NCI-H187 (cell line): ENCODE measurements at regions not wholly inside any gene's neighbourhood (a gene's known extent, or its start where the extent isn't known, plus 50 kb on each side); places are given as distances from the start of the nearest gene placed in this dataset.

Experiments used
- DNase-seq, 2 experiments: peaks; one replicate each; lab custom pipeline; 2025; lab: John Stamatoyannopoulos, UW

DNA sequence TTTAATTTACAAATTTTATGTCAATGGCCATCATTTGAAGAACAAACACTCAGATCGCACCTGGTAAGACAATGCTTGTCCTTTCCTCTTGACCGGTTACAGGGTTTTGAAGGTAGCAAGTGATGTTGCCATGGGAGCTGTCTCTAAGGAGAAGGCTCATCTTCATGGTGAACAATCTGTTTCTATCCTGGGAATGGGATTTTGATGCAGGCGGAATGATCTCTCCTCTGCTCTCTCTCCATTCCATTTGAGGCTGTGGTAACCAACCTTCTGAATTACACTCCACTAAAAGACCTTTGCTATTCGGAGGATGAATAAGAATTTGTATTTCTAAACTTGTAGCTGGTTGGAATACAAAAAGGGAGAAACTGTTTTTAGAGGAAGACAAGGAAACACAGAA, 57.9 kb upstream of the SLC5A9 start:
- DNase-seq = peak; percentile 10 to 12

DNA sequence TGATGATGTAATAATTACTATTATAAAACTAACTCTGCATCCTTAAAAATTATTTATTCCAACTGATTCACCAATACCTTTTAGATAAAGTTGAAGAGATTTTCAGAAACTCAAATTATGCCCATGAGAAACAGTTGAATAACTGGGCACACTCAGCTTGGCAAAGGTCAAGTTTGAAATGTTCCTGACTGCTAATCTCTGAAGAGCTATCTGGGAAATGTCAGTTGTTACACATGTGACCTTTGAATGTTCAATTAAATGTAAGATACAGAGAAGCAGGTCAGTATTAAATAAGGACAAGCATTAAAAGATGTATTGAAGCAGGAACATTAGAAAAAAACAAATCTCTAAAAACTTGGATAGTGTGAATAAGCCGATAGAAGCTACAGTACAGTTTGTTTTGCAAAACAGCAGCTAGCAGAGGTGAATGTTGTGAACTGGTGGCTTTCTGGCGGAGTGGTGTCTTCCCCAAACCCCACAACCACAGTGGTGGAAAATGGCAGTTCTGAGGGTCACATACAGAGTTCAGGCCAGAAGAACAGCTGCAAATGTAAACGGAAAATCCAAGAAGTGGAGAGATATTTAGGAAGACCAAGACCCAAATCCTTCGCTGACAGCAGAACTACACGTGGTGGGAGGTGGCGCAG, 61.9 kb upstream of the SLC5A9 start:
- no peak for DNase-seq

DNA sequence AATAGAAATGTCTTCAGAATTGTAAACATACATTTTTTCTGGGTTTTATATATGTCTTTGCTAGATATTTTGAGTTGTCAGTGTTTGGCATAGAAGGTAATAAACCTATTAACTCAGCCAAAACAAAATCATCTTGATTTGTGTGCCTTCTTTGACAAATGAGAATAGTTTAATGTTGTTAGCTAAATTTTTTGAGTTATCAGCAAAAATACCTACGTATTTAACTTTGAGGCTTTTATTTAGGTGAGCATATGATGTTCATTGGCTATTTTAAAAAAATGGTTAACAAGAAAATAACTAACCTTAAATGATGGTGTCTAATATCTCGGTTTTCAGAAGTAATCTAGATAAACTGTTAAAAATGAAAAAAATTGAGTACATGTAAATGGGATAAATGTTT, 83.2 kb upstream of the SLC5A9 start:
- no peak for DNase-seq

DNA sequence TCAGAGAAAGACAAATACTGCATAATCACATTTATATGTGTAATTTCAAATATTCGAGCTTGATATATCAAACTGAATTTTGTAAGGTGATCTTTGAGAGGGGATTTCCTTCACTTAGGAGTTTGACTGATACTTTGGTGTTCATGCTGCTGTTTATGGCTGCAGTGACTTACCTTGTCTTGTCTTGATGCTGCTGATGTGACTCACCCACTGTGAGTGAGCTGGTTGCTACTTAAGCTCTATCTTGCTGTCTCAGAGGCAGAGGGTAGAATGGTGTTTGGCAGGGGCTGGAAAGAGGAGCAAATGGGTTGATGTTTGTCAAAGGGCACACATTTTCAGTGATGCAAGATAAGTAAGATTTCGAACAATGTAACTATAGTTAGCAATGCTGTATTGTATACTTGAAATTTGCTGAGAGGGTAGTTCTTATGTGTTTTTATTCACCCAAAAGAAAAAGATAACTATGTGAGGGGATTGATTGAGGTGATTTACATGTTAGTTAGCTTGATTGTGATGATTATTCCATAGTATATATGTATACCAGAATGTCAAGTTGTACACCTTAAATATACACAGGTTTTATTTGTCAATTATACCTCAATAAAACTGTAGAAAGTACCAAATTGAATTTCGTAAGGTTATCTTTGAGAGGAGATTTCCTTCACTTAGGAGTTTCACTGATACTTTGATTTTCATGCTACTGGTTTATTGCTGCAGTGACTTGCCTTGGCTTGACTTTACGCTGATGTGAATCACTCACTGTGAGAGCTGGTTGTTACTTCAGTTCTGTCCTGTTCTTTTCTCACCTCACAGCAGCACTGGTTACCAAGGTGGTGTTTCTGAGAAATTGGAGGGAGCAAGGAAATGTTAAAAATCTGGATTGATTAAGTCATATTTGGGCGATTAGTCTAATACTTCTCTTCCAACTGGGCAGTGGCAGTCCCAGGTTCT, 94.5 kb upstream of the SLC5A9 start:
- DNase-seq = no peak

DNA sequence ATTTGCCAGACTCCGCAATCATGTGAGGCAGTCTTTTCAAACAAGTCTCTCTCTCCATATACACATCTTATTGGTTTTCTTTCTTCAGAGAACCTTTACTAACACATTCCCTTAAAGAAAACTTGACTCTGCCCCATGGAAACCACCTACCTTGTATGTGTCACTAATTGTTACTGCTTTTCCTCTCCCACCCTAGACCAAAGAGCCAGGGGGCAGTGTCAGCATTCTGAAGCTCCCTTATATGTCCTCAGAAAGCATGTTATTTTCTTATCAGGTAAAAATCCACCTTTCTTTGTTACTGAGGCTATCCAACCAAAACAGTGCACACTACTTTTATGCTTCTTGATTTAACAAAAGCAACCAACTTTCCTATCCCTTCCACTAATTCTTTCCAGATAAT, 98.9 kb upstream of the SLC5A9 start:
- no peak for DNase-seq

DNA sequence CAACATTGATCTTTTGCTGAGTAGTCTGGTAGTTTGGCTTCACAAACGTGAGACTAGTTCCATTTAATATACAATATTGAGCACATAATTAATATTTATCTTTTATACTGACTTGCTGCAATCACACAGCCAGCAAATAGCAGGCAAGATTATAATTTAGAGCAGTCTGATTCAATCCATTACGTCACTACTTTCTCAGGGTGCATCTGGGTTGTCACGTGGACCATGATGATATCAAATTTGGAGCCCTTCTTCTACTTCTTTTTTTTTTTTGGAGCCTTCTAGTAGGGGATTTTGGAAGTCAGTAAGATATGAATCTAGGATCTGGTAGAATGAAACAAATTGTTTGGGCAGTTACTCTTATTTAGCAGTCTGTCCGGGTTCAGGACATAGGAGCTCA, 100.6 kb upstream of the SLC5A9 start:
- DNase-seq = no peak

DNA sequence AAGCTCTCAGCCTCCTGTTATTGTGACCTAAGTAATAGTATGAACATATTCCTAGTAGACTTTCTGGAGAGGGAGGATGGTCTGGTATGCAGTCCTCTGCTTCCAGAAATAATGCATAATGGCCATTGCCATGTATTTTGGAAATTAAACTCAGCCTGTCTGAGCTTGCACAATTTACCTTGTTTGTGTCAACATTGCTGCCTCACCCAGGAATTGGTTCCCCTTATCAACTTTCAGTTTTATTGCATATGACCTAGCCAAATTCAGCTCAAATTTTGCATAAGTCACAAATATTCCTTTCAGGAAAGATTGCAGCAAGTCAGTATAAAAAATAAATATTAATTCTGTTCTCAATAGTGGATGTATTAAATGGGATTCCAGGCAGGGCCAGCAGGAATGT, 101.9 kb upstream of the SLC5A9 start:
- DNase-seq = no peak

DNA sequence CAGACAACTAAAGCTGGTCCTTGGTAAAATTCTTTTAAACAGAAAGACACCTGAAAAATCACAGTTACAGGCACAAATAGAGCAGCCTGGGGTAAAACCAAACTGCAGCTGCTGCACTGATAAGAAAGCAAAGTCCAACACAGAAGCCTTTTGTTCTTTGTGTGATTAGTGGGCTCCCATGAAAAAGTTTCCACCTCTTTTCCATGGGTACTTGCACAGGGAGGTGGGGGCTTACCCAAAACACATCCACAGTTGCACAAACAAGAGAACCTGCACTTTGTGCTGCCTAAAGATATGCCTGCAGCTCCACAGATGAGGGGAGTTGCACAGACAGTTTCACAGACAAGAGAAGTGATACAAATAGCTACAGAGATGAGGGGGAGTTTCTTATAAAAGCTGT, 106.7 kb upstream of the SLC5A9 start:
- DNase-seq = no peak

DNA sequence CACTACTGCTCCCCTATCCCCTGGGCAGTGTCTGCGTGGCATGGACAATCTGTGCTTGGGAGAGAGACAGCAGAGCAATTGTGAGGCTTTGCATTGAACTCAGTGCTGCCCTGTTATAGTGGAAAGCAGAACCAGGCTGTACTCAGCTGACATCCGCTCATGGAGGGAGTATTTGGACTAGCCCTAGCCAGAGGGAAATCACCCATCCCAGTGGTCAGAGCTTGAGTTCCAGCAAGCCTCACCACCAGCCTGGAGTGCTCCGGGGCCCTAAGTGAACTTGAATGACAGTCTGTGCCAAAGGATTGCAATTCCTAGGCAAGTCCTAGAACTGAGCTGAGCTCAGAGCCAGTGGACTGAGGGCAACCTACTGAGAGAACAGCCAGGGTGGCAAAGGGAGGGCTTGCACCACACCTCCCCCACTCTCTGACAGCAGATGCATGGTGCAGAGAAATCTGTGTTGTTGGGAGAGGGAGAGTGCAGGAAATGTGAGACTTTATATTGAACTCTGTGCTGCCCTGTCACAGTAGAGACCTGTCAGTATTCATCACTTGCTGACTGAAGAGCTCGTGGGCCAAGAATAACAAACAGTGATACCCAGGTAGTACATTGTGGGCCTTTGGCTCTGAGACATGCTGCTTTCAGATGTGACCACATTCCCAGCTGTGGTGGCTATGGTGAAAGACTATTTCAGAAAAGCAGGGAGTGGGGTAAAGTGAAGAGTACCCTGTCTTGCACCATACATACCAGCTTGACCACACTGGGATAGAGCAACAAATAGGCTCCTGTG, 107.7 kb upstream of the SLC5A9 start:
- DNase-seq = no peak

DNA sequence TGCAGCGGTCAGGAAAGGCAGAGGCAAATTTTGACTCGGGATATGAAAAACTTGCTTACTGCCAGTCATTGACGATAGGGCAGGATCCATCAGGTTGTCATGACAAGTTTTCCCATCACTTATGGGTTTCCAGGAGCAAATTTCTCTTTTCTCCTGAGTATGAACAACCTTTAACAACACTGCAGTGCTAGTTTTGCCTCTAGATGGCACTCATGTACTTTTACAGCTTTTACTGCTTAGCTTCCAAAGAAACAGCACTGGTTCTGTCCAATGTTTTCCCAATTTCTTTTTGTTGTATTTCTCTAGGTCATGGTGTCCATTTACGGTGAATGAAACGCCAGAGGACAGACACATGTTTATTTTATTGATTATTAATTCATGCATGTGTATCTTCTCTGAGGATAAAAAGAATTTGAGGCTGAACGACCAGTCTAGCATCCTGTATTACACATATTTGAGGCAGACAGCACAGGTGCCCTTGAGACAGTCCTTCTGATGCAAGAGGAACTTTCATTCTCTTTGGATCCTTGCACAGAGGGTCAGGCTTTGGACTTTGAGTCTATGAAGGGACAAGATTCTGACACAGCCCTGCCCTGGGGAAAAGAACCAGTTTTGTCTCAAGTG, 112.3 kb upstream of the TRABD2B start:
- peak; percentile 35 to 52 for DNase-seq

DNA sequence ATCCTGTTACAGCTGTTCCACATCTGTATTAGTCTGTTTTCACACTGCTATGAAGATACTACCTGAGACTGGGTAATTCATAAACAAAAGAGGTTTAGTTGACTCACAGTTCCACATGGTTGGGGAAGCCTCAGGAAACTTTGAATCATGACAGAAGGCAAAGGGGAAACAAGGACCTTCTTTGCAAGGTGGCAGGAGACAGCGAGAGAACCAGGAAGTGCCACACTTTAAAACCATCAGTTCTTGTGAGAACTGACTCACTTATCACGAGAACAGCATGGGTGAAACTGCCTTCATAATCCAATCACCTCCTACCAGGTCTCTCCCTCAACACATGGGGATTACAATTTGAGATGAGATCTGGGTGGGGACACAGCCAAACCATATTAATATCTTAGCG, 110.3 kb upstream of the TRABD2B start:
- no peak for DNase-seq

DNA sequence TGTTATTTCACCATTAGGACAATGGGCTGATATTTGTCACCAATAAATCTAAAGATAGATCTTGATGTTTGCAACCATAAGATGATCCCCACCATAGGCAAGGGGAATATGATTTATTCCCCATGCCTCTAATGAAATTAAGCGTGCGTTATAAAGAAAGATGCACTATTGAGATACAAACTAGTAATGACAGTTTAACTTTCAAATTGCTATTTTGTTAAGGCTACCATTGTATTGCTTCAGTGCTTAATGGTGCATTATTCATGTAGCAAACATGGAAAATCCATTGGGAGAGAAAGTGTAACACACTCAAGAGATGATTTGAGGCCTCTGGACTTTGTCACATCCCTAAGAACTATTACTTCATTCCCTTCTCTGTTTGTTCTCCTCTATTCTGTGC, 108.9 kb upstream of the TRABD2B start:
- no peak for DNase-seq

DNA sequence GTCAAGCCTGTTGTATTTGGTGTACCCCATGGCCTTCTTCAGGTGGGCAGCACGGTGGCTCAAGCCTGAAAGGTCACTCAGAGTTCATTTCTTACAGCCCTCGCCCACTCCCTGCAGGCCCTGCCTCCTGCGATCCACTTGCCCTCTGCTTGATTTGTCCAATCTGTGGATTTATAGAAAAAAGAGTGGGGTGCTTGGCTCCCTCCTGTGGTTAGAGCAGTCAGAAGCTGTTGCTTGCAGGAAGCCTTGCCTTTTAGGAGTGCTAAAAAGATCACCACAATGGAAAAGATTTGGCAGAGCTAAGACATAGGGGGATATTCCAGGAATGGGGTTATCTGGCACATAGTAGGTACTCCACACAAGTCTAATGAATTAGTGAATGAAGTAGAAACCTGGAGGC, 108.0 kb upstream of the TRABD2B start:
- DNase-seq = no peak

DNA sequence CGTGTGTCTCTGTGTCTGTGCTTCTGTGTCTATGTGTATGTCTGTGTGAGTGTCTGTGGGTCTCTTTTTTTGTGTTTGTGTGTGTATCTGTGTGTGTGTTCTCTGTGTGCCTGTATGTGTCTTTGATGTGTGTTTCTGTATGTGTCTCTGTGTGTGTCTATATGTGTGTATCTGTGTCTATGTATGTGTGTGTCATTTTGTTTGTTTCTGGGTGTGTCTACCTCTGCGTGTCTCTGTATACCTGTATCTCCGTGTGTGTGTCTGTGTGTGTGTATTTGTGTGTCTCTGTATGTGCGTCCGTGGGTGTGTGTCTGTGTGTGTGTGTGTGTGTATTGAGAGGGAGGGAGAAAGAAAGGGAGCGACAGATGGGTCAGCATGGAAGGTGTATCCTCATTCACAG, 106.3 kb upstream of the TRABD2B start:
- DNase-seq = no peak

DNA sequence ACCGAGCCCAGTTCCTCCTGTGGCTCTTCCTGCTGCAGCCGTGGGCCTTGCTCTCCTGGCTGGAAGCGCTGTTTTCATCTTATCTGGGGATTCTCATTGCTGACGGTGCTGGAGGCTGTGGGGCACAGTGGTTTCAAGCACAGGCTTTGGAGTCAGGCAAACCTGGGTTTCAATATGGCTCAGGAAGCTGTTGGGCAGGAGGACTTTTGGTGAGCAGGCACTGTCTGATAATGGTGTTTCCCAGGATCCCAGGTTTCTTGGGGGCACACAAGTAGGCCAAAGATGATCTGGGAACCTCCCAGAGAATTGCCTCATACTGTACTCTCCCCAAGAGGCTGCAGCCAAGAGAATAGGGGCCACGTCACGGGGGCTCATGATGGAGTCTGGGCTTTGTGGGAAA, 105.6 kb upstream of the TRABD2B start:
- no peak for DNase-seq

DNA sequence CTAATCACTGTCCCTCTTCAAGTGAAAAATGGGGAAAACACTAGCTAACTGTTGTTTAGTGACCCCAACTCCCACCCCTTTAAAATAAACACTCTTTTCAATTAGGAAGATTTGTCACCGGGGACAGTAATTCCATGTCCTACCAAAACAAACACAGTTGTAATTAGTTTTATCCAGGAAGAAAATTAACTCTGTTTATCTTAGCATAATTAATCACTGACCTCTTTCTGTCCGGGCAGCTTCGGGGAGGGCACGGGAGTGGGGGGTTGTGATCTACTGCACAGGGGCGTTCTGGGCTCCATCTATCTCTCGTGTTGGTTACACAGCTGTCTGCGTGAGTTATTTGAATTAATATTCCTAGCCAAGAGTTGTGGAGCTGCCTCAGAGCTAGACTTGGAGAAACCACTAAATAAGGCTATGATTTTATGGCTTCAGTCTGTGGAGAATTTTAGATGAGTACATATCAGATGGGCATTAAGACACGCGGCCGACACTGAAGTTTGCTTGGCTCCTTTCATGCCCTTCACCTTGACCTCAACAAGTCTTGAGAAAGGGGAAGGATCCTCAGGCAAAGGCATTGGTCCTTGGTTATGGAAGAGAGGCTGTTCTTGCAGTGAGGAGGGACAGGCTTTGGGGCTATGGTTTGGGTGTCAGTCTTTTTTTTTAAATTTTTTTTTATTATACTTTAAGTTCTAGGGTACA, 102.0 kb upstream of the TRABD2B start:
- no peak for DNase-seq

DNA sequence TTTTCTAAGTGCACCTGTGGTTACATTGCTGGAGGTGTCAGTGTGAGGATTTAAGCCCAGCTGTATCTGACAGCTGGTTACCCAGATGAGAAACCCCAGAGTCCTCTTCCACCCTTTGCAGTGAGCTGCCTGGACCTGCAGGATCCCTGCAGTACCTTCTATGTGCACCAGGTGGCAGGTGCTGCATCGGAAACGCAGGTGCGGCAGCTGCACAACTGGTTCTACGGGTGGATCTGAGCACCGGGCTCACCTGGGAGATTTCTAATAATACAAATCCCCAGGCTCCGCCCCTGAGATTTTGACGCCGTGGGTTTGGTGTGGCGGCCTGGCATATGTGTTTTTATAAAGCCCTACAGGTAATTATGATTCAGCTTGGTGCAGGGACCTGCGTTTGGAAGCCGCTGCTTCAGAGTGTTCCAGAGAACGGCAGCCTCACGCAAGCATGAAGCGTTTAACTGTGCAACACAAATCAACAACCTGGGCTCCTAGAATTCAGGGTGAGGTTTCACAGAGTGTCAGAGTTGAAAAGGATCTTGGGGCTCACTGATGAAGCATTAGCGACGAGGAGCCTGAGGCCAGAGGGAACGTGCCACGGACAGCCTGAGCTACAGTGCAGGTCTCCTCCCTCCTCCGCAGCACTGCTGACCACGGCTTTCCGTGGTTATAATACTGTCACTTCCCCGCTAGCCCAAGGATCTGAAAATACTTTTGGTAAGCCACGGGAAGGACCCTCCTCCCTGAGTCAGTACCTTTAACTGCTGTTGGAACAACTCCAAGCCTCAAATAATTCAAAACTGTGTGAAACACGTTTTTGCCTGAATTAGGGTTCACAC, 96.7 kb upstream of the TRABD2B start:
- peak; percentile 34 to 58 for DNase-seq

DNA sequence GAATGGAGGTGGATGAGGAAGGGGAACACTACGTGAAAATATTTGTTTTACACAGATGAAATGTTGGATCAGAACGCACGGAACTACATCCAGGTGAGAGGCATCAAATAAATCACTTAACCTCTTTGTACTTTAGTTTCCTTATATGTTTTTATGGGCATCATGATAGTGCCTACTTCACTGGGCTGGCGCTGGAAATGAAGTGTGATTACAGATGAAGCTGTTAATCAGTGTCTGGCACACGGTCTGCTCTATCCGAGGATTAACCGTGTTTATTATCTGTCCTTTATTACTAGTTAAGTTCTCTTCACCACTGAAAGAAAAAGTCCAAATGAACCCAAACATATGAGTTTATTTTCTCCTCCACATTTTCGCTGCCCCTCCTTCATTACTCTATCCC, 96.0 kb upstream of the TRABD2B start:
- no peak for DNase-seq

DNA sequence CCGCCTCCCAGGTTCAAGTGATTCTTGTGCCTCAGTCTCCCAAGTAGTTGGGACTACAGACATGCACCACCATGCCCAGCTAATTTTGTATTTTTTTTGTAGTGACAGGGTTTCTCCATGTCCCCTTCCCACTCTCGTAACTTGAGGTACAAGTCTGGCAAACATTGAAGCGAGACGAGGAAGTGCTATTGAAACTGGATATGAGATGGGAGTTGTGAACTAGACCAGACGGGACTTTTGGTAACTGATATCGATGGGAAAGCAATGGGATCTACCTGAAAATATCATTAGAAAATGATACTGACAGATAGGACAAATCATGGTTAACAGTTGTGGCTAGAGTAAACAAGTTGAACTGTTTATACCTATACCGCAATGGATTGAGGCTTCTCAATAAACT, 95.2 kb upstream of the TRABD2B start:
- no peak for DNase-seq

DNA sequence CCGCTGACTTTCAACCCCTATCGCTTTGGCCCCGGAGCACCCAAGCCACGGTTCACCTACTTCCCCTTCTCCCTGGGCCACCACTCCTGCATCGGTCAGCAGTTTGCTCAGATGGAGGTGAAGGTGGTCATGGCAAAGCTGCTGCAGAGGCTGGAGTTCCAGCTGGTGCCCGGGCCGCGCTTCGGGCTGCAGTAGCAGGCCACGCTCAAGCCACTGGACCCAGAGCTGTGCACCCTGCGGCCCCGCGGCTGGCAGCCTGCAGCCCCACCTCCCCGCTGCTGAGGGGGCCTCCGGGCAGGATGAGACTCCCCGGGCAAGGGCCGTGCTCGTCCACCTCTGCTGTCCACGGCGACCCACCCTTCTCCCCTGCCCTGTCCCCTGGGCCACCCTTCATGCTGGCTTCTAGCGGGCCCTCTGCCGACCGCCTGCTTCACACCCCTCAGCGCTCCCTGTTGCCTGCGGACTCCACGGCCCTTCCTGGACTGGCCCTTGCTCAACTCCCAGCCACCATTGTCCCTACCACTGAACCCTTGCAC, 92.2 kb upstream of the TRABD2B start:
- no peak for DNase-seq

DNA sequence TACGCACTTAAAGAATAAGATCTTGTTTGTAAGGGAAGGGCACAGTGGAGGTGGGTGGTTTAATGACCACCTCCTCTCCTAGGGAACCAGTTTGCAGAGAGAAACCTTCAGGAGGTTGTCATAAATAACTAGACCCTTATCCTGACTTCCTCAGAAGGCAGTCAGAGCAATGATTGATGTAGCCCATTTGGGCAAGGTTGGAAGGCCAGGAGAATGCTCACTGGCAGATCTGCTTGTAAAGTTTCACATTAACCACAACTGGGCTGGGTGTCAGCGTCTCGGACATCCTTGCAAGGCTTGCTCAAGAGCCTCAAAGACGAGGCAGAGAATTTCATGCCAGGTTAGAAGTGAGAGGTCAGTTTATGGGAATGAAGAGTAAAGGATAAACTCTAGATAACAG, 87.6 kb upstream of the TRABD2B start:
- DNase-seq = no peak
